DOHH2 (cell line): ENCODE measurements at regions not wholly inside any gene's neighbourhood (a gene's known extent, or its start where the extent isn't known, plus 50 kb on each side); places are given as distances from the start of the nearest gene placed in this dataset.

Experiments
- H3F3A ChIP-seq: fragments of 200-600 bp; sonication (generic), shearing (Covaris generic); 2 replicates; pipeline ENCODE4 v1.6.0; 2016; ENCODE audit warnings: antibody characterized with exemption, mild to moderate bottlenecking; ENCODE audit not compliant: control insufficient read depth, insufficient read depth
- H3K27ac ChIP-seq: fragments of 200-600 bp; sonication (generic); 2 replicates; pipeline ENCODE4 v1.5.1; 2014; ENCODE audit warnings: low read depth, mild to moderate bottlenecking, low read length, moderate library complexity
- H3K27me3 ChIP-seq: fragments of 200-600 bp; sonication (generic); 2 replicates; pipeline ENCODE4 v1.6.1; 2014; ENCODE audit warnings: mild to moderate bottlenecking, low read length, mixed read lengths; ENCODE audit not compliant: control insufficient read depth
- H3K36me3 ChIP-seq: fragments of 200-600 bp; sonication (generic); 2 replicates; pipeline ENCODE4 v1.6.1; 2014; ENCODE audit warnings: mild to moderate bottlenecking, low read length, moderate library complexity, mixed read lengths; ENCODE audit not compliant: control insufficient read depth
- H3K4me1 ChIP-seq: fragments of 200-600 bp; sonication (generic); 2 replicates; pipeline ENCODE4 v1.6.1; 2014; ENCODE audit warnings: mild to moderate bottlenecking, low read length, mixed read lengths; ENCODE audit not compliant: control insufficient read depth
- H3K4me2 ChIP-seq: fragments of 200-600 bp; sonication (generic); 2 replicates; pipeline ENCODE4 v1.6.0; 2014; ENCODE audit warnings: mild to moderate bottlenecking, low read length, moderate library complexity
- H3K4me3 ChIP-seq: fragments of 200-600 bp; sonication (generic); 2 replicates; pipeline ENCODE4 v1.5.1; 2014; ENCODE audit warnings: mild to moderate bottlenecking, low read length, mixed read lengths
- H3K79me2 ChIP-seq: fragments of 200-600 bp; sonication (generic); 2 replicates; pipeline ENCODE4 v1.6.1; 2014; ENCODE audit warnings: mild to moderate bottlenecking, low read length, mixed read lengths; ENCODE audit not compliant: control insufficient read depth
- H3K9me2 ChIP-seq: fragments of 200-600 bp; sonication (generic); replicated peaks from 2 replicates; pipeline ENCODE4 v1.6.1; 2014; ENCODE audit warnings: mild to moderate bottlenecking, low read length, mixed read lengths; ENCODE audit not compliant: control insufficient read depth
- H3K9me3 ChIP-seq: fragments of 200-600 bp; sonication (generic); 2 replicates; pipeline ENCODE4 v1.6.1; 2014; ENCODE audit warnings: antibody characterized with exemption, low read length, mixed read lengths; ENCODE audit not compliant: control insufficient read depth, insufficient read depth
- H4K20me1 ChIP-seq: fragments of 200-600 bp; sonication (generic); 2 replicates; pipeline ENCODE4 v1.6.0; 2014; ENCODE audit warnings: low read depth, mild to moderate bottlenecking, antibody characterized with exemption, low read length, moderate library complexity; ENCODE audit not compliant: control insufficient read depth, insufficient read depth
- EZH2phosphoT487 ChIP-seq: fragments of 200-600 bp; sonication (generic); IDR thresholded peaks from 2 replicates; pipeline ENCODE4 v1.6.1; 2017; ENCODE audit warnings: borderline replicate concordance, mild to moderate bottlenecking, antibody characterized with exemption, low read length, moderate library complexity, mixed read lengths
- TF ChIP-seq, protein P1 (sequence below): fragments of 200-600 bp; sonication (generic); IDR thresholded peaks from one replicate; pipeline ENCODE4 v1.5.1; 2014; ENCODE audit warnings: antibody characterized with exemption, mild to moderate bottlenecking, low read depth, low read length; ENCODE audit not compliant: poor library complexity, severe bottlenecking

- no peak overlapping the region for H3K27ac ChIP-seq
- no peaks in the 10 kb centered on the region for H3K9me3 ChIP-seq
- H3K4me1 ChIP-seq: no peaks in the 10 kb centered on the region
- H3K36me3 ChIP-seq: no peaks in the 10 kb centered on the region
- H3K27me3 ChIP-seq: no peaks in the 10 kb centered on the region
- H3K4me3 ChIP-seq: no peak overlapping the region
- H3K79me2 ChIP-seq: no peaks in the 10 kb centered on the region
- H4K20me1 ChIP-seq: no peaks in the 10 kb centered on the region
- no peaks in the 10 kb centered on the region for H3K9me2 ChIP-seq
- H3K4me2 ChIP-seq: no peak overlapping the region
- TF ChIP-seq, protein P1, sequence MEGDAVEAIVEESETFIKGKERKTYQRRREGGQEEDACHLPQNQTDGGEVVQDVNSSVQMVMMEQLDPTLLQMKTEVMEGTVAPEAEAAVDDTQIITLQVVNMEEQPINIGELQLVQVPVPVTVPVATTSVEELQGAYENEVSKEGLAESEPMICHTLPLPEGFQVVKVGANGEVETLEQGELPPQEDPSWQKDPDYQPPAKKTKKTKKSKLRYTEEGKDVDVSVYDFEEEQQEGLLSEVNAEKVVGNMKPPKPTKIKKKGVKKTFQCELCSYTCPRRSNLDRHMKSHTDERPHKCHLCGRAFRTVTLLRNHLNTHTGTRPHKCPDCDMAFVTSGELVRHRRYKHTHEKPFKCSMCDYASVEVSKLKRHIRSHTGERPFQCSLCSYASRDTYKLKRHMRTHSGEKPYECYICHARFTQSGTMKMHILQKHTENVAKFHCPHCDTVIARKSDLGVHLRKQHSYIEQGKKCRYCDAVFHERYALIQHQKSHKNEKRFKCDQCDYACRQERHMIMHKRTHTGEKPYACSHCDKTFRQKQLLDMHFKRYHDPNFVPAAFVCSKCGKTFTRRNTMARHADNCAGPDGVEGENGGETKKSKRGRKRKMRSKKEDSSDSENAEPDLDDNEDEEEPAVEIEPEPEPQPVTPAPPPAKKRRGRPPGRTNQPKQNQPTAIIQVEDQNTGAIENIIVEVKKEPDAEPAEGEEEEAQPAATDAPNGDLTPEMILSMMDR: no peak
- TF ChIP-seq EZH2phosphoT487: no peak
- no peaks in the 10 kb centered on the region for H3F3A ChIP-seq
Measured at GRCh38 chr6:94498099-94498498, 1078.7 kb upstream of the EPHA7 start.

GRCh38 chr6:94494500-94494899 lies 1075.1 kb upstream of the EPHA7 start:
- Histone ChIP-seq H3K4me2 (no peak overlapping the region), H3F3A (no peaks in the 10 kb centered on the region), H4K20me1 (no peaks in the 10 kb centered on the region), H3K27me3 (no peaks in the 10 kb centered on the region), H3K36me3 (no peaks in the 10 kb centered on the region), H3K27ac (no peak overlapping the region), H3K4me3 (no peak overlapping the region), H3K4me1 (no peaks in the 10 kb centered on the region), H3K9me2 (no peaks in the 10 kb centered on the region), H3K79me2 (no peaks in the 10 kb centered on the region), H3K9me3 (no peaks in the 10 kb centered on the region)
- TF ChIP-seq, protein P1: no peak
- no peak for TF ChIP-seq EZH2phosphoT487

GRCh38 chr6:94487371-94487770 lies 1068.0 kb upstream of the EPHA7 start:
- Histone ChIP-seq H3K4me1 (no peaks in the 10 kb centered on the region), H3K9me3 (no peaks in the 10 kb centered on the region), H4K20me1 (no peaks in the 10 kb centered on the region), H3K9me2 (no peaks in the 10 kb centered on the region), H3K27ac (no peak overlapping the region), H3K36me3 (no peaks in the 10 kb centered on the region), H3F3A (no peaks in the 10 kb centered on the region), H3K4me3 (no peak overlapping the region), H3K4me2 (no peak overlapping the region), H3K79me2 (no peaks in the 10 kb centered on the region), H3K27me3 (no peaks in the 10 kb centered on the region)
- TF ChIP-seq, protein P1: no peak
- no peak for TF ChIP-seq EZH2phosphoT487
